IMR-90 (cell line): ENCODE measurements at regions not wholly inside any gene's neighbourhood (a gene's known extent, or its start where the extent isn't known, plus 50 kb on each side); places are given as distances from the start of the nearest gene placed in this dataset.
A peak's percentile ranks its signal among the peaks of the same experiment; 100 is the strongest.

Source experiments
- ATAC-seq: fragments of 200-7000 bp; cut with Tn5 transposase; 2 replicates; pipeline ENCODE4 v1.9.1; 2020; ENCODE audit warnings: low read depth, mild to moderate bottlenecking, moderate library complexity
- BruUV-seq: library from RNA; stranded (reverse); fragments of 400-500 nt; replicated peaks from 2 replicates; lab custom pipeline; 2021; lab: Mats Ljungman, UMichigan
- CTCF ChIA-PET: fragments of 300-600 bp; formaldehyde crosslinking; extraction: SDS; loops from one replicate; lab custom pipeline; 2021; ENCODE audit warnings: antibody characterized with exemption; lab: Yijun Ruan, JAX
- POLR2A ChIA-PET: fragments of 300-600 bp; sonication (Branson Sonifier 250); formaldehyde crosslinking; loops from one replicate; lab custom pipeline; 2022; ENCODE audit warnings: antibody characterized with exemption; ENCODE audit not compliant: unreplicated experiment; lab: Charles Lee
- DNase-seq: peaks from one replicate; pipeline ENCODE4 v3.0.0; 2013
- H2AFZ ChIP-seq: replicated peaks from 2 replicates; pipeline ENCODE3; 2013; ENCODE audit warnings: low read length, mild to moderate bottlenecking; ENCODE audit not compliant: poor library complexity
- H2AK5ac ChIP-seq: 2 replicates; pipeline ENCODE4 v1.6.1; 2013; ENCODE audit warnings: low read depth, low read length, inconsistent platforms
- H2AK9ac ChIP-seq: replicated peaks from 2 replicates; pipeline ENCODE3; 2013; ENCODE audit warnings: mild to moderate bottlenecking, low read depth, low read length, moderate library complexity; ENCODE audit not compliant: poor library complexity
- H2BK120ac ChIP-seq: 2 replicates; pipeline ENCODE4 v1.6.1; 2013; ENCODE audit warnings: low read depth, low read length, inconsistent platforms
- H2BK15ac ChIP-seq: 3 replicates; pipeline ENCODE4 v1.6.1; 2013; ENCODE audit warnings: low read depth, low read length, inconsistent platforms
- H2BK20ac ChIP-seq: 2 replicates; pipeline ENCODE4 v1.6.1; 2013; ENCODE audit warnings: low read depth, mild to moderate bottlenecking, inconsistent platforms, low read length, moderate library complexity
- H2BK5ac ChIP-seq: 2 replicates; pipeline ENCODE4 v1.6.1; 2013; ENCODE audit warnings: mild to moderate bottlenecking, low read depth, low read length, inconsistent platforms; ENCODE audit not compliant: poor library complexity, severe bottlenecking
- H3K14ac ChIP-seq: replicated peaks from 2 replicates; pipeline ENCODE4 v1.6.1; 2013; ENCODE audit warnings: low read depth, low read length, inconsistent platforms
- H3K18ac ChIP-seq: 2 replicates; pipeline ENCODE4 v1.6.1; 2013; ENCODE audit warnings: low read depth, low read length, control low read depth
- H3K23ac ChIP-seq: 2 replicates; pipeline ENCODE4 v1.6.1; 2013; ENCODE audit warnings: low read depth, low read length, inconsistent platforms
- H3K27ac ChIP-seq: 2 replicates; pipeline ENCODE4 v1.5.1; 2013; ENCODE audit warnings: mild to moderate bottlenecking, control low read depth, low read length; ENCODE audit not compliant: insufficient read depth
- H3K27me3 ChIP-seq: 2 replicates; pipeline ENCODE4 v1.6.1; 2013; ENCODE audit warnings: low read length; ENCODE audit not compliant: control insufficient read depth, insufficient read depth
- H3K36me3 ChIP-seq: 2 replicates; pipeline ENCODE4 v1.6.1; 2013; ENCODE audit warnings: low read length, mixed read lengths; ENCODE audit not compliant: control insufficient read depth, insufficient read depth
- H3K4ac ChIP-seq: 2 replicates; pipeline ENCODE4 v1.6.1; 2013; ENCODE audit warnings: low read depth, low read length, inconsistent platforms
- H3K4me1 ChIP-seq: 2 replicates; pipeline ENCODE4 v1.6.1; 2013; ENCODE audit warnings: low read length, mixed read lengths; ENCODE audit not compliant: control insufficient read depth, insufficient read depth
- H3K4me2 ChIP-seq: 2 replicates; pipeline ENCODE4 v1.6.1; 2013; ENCODE audit warnings: low read depth, mild to moderate bottlenecking, control low read depth, low read length, moderate library complexity
- H3K4me3 ChIP-seq: 2 replicates; pipeline ENCODE4 v1.5.1; 2013; ENCODE audit warnings: low read depth, mild to moderate bottlenecking, control low read depth, low read length, moderate library complexity; ENCODE audit not compliant: insufficient read depth
- H3K56ac ChIP-seq: 2 replicates; pipeline ENCODE4 v1.6.1; 2013; ENCODE audit warnings: low read length, inconsistent platforms; ENCODE audit not compliant: insufficient read depth; ENCODE audit errors: extremely low read depth
- H3K79me1 ChIP-seq, 2 experiments: 2 replicates each; pipeline ENCODE4 v1.6.1; 2013; ENCODE audit warnings: low read length in 2 of 2, inconsistent platforms in 1 of 2, low read depth in 1 of 2
- H3K9ac ChIP-seq: 2 replicates; pipeline ENCODE4 v1.6.1; 2013; ENCODE audit warnings: low read depth, low read length, control low read depth
- H3K9me1 ChIP-seq: 2 replicates; pipeline ENCODE4 v1.6.1; 2013; ENCODE audit warnings: low read length, inconsistent platforms; ENCODE audit not compliant: insufficient read depth
- H3K9me3 ChIP-seq: 2 replicates; pipeline ENCODE4 v1.6.1; 2013; ENCODE audit warnings: low read length; ENCODE audit not compliant: control insufficient read depth, insufficient read depth
- H4K20me1 ChIP-seq: 2 replicates; pipeline ENCODE4 v1.6.1; 2013; ENCODE audit warnings: low read length, inconsistent platforms; ENCODE audit not compliant: insufficient read depth
- H4K5ac ChIP-seq: 2 replicates; pipeline ENCODE4 v1.6.1; 2013; ENCODE audit warnings: mild to moderate bottlenecking, low read depth, low read length, control low read depth
- H4K8ac ChIP-seq, 2 experiments: 2 replicates each; pipeline ENCODE4 v1.6.1; 2013; ENCODE audit warnings: low read depth in 2 of 2, low read length in 2 of 2, control low read depth in 1 of 2, inconsistent platforms in 1 of 2
- H4K91ac ChIP-seq: 2 replicates; pipeline ENCODE4 v1.6.1; 2013; ENCODE audit warnings: low read depth, low read length, inconsistent platforms; ENCODE audit not compliant: insufficient read depth
- CEBPB ChIP-seq: IDR thresholded peaks from 2 replicates; pipeline ENCODE4 v1.6.1; 2012; ENCODE audit warnings: low read depth, low read length, improper control_type of control experiment
- RCOR1 ChIP-seq: IDR thresholded peaks from 2 replicates; pipeline ENCODE4 v1.6.1; 2012; ENCODE audit warnings: mild to moderate bottlenecking, low read length, improper control_type of control experiment; ENCODE audit not compliant: insufficient replicate concordance
- WGBS, 2 experiments: methylation state at CpG; one replicate each; pipeline versions ENCODE4 v1.1.5 to v1.1.7; 2013; ENCODE audit warnings: missing lambda C conversion rate in 2 of 2; ENCODE audit not compliant: insufficient read length in 1 of 2; ENCODE audit errors: extremely low coverage in 2 of 2; 5-methylcytosine and 5-hydroxymethylcytosine counted together
- dilution Hi-C: fragments of 300-500 bp; cut with HindIII; formaldehyde crosslinking; loops from one replicate; pipeline ENCODE4 v1.14.3; 2018; ENCODE audit warnings: low sequenced_read_pairs; ENCODE audit not compliant: unreplicated experiment
- in situ Hi-C: fragments of 300-500 bp; cut with MboI; formaldehyde crosslinking; loops from 3 replicates; pipeline ENCODE4 v1.14.3; 2019; ENCODE audit warnings: low sequenced_read_pairs, inconsistent platforms, mixed read lengths
- intact Hi-C: fragments of 100-400 bp; cut with micrococcal nuclease; formaldehyde crosslinking; loops from 2 replicates; pipeline ENCODE4 v1.10.0; 2022

GRCh38 chr11:36774603-36775002, 176.6 kb upstream of the RAG2 start:
- Histone ChIP-seq H3K27ac (no peak overlapping the region), H4K5ac (no peak overlapping the region), H3K9ac (no peak overlapping the region), H2AK5ac (no peak overlapping the region), H4K20me1 (no peaks in the 10 kb centered on the region), H3K27me3 (no peaks in the 10 kb centered on the region), H3K36me3 (no peaks in the 10 kb centered on the region), H2AFZ (no peak overlapping the region), H2BK15ac (no peak overlapping the region), H2BK5ac (no peak overlapping the region), H3K4ac (no peak overlapping the region), H4K8ac (no peak overlapping the region), H3K9me3 (no peaks in the 10 kb centered on the region), H3K4me3 (no peak overlapping the region), H3K18ac (no peak overlapping the region), H3K79me1 (no peaks in the 10 kb centered on the region), H3K56ac (no peak overlapping the region), H2BK120ac (no peak overlapping the region), H4K91ac (no peak overlapping the region), H3K4me1 (no peaks in the 10 kb centered on the region), H3K9me1 (no peaks in the 10 kb centered on the region), H2BK20ac (no peak overlapping the region), H3K4me2 (no peak overlapping the region), H3K14ac (no peak overlapping the region), H2AK9ac (no peak overlapping the region), H3K23ac (no peak overlapping the region)
- peak; percentile 25; the same call in 1 of the 2 replicates for TF ChIP-seq CEBPB
- no peak for TF ChIP-seq RCOR1
- WGBS, 2 experiments = no CpG with 5 or more reads among the region's 1 CpG
- ATAC-seq (no peak), DNase-seq (peak; percentile 17)
- dilution Hi-C loops (no loop called here), intact Hi-C loops (no loop called here), in situ Hi-C loops (no loop called here)
- POLR2A ChIA-PET = no interaction called here
- BruUV-seq = no TSS peak
- CTCF ChIA-PET = no interaction called here
